Lower leg skin (tissue), 4 donors: ENCODE measurements at regions not wholly inside any gene's neighbourhood (a gene's known extent, or its start where the extent isn't known, plus 50 kb on each side); places are given as distances from the start of the nearest gene placed in this dataset.

Source experiments
- DNase-seq, 2 donors: peaks; one replicate each; pipeline ENCODE4 v3.0.0-alpha.2; 2019; ENCODE audit warnings: low spot score in 2 of 2
- H3K4me3 ChIP-seq: fragments of 200-600 bp; sonication (generic); 2 replicates; pipeline ENCODE4 v1.5.1; 2017; ENCODE audit warnings: mild to moderate bottlenecking, low read depth; ENCODE audit not compliant: poor library complexity, severe bottlenecking
- POLR2A ChIP-seq, 2 donors: fragments of 450-650 bp; IDR thresholded peaks; one replicate each; pipeline ENCODE4 v1.6.1; 2016 to 2017; ENCODE audit warnings: antibody characterized with exemption in 2 of 2, mild to moderate bottlenecking in 1 of 2, moderate library complexity in 1 of 2
- WGBS, 2 donors: methylation state at CpG; one replicate each; pipeline ENCODE4 v1.1.5; 2018; 5-methylcytosine and 5-hydroxymethylcytosine counted together
- intact Hi-C: fragments of 100-400 bp; cut with DNase I; formaldehyde crosslinking; loops from one replicate; pipeline ENCODE4 v1.15.0; 2023; ENCODE audit warnings: low total_unique reads
- TF ChIP-seq, protein P1 (sequence below), 3 donors: fragments of 450-650 bp; IDR thresholded peaks; one replicate each; pipeline ENCODE4 v1.5.1; 2016; ENCODE audit warnings: antibody characterized with exemption in 3 of 3, mild to moderate bottlenecking in 3 of 3, moderate library complexity in 2 of 3

DNA sequence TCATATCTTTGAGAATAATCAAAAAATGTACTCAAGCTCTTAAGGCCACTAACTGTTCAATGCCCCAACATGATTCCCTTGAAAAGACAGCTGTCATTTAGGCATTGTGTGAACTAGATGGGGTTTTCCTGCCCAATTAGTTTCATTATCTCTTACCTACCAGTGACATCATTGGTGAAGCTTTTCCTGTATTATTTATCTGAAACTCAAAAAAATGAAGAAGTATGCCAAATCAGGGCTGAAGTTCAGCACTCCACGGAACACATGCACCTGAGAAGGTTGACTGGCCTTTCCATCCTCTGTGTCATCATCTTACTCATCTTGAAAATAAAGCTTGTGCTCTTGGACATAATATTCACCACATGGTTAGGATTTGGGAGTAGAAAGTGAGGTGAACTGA lies 126.4 kb downstream of the TXNL1 start:
- WGBS, 2 donors, result 73 to 77% methylated on average over 1 of the region's 1 CpG
- no peak overlapping the region for H3K4me3 ChIP-seq
- DNase-seq, result no peak
- no peak for TF ChIP-seq POLR2A (IDR thresholded peaks at IDR 0.05)
- TF ChIP-seq, protein P1, sequence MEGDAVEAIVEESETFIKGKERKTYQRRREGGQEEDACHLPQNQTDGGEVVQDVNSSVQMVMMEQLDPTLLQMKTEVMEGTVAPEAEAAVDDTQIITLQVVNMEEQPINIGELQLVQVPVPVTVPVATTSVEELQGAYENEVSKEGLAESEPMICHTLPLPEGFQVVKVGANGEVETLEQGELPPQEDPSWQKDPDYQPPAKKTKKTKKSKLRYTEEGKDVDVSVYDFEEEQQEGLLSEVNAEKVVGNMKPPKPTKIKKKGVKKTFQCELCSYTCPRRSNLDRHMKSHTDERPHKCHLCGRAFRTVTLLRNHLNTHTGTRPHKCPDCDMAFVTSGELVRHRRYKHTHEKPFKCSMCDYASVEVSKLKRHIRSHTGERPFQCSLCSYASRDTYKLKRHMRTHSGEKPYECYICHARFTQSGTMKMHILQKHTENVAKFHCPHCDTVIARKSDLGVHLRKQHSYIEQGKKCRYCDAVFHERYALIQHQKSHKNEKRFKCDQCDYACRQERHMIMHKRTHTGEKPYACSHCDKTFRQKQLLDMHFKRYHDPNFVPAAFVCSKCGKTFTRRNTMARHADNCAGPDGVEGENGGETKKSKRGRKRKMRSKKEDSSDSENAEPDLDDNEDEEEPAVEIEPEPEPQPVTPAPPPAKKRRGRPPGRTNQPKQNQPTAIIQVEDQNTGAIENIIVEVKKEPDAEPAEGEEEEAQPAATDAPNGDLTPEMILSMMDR (IDR thresholded peaks at IDR 0.05), result no peak
- intact Hi-C loops, result no loop called here

DNA sequence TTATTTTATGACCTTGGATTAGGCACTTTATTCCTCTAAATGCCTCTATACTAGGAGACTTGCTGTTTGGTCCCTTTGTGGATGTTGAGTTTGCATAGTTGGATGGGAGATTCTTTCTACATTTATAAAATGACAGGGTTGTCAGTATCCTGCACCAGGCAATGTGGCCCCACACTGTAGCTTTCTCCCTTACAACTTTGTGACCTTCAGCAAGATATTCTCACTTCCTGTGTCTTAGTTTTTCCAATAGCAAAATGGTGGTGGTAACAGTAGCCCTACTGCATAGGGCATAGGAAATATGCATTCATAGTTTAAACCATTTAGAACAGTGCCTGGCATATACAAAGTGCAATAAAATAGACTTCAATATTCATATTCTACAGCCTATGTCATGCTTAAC lies 128.3 kb downstream of the TXNL1 start:
- no peak for DNase-seq
- H3K4me3 ChIP-seq, result no peak overlapping the region
- intact Hi-C loops, result no loop called here
- TF ChIP-seq, protein P1 (IDR thresholded peaks at IDR 0.05), result no peak
- no peak for TF ChIP-seq POLR2A (IDR thresholded peaks at IDR 0.05)

DNA sequence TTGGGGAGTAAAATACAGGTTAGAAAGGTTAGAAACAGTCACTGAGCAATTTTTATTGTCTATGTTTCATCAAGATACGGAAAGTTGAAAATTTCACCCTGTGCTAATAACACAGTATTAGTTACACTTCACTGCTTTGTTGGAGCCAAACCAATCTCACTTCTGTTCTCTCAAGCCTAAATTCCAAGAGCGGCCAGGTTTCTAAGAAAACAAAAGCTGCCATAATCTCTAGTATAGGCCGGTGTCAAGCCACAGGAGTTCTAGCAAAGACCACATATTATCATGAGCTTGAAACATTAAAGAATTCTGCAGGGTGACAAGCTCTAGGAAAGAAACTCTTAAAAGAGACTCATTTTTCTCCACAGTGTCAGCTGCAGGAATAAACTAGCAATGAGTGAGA lies 128.7 kb downstream of the TXNL1 start:
- intact Hi-C loops, result no loop called here
- 87 to 95% methylated on average over 3 of the region's 3 CpGs for WGBS, 2 donors
- no peak for DNase-seq
- TF ChIP-seq POLR2A (IDR thresholded peaks at IDR 0.05), result no peak
- TF ChIP-seq, protein P1 (IDR thresholded peaks at IDR 0.05), result no peak
- H3K4me3 ChIP-seq, result no peak overlapping the region

DNA sequence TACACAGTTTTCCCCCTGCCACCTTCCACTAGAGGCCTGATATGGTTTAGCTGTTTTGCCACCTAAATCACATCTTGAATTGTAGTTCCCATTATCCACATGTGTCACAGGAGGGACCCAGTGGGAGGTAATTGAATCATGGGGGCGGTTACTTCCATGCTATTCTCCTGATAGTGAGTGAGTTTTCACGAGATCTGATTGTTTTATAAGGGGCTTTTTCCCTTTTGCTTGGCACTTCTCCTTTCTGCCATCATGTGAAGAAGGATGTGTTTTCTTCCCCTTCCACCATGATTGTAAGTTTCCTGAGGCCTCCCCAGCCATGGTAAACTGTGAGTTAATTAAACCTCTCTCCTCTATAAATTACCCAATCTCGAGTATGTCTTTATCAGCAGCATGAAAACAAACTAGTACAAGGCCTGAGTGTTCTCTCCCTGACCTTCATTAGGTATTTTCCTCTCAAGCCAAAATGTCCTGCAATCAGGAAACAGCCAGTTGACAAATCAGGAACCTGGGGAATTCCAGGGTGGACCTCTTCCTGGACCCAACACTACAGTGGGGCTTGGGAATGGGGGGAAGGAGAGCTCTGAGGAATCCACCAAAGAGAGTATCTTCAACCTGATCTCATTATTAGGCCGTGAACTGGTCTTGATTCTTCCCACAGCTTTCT lies 129.9 kb downstream of the TXNL1 start:
- 65 to 70% methylated on average over 4 of the region's 4 CpGs for WGBS, 2 donors
- DNase-seq, result no peak
- no peak overlapping the region for H3K4me3 ChIP-seq
- intact Hi-C loops, result no loop called here
- TF ChIP-seq POLR2A (IDR thresholded peaks at IDR 0.05), result no peak
- TF ChIP-seq, protein P1 (IDR thresholded peaks at IDR 0.05), result no peak

- H3K4me3 ChIP-seq, result no peak overlapping the region
- no peak for TF ChIP-seq POLR2A (IDR thresholded peaks at IDR 0.05)
- TF ChIP-seq, protein P1 (IDR thresholded peaks at IDR 0.05), result no peak
- DNase-seq, result no peak
- intact Hi-C loops, result no loop called here
These were observed 132.4 kb downstream of the TXNL1 start for GRCh38 chr18:56505971-56506370.

DNA sequence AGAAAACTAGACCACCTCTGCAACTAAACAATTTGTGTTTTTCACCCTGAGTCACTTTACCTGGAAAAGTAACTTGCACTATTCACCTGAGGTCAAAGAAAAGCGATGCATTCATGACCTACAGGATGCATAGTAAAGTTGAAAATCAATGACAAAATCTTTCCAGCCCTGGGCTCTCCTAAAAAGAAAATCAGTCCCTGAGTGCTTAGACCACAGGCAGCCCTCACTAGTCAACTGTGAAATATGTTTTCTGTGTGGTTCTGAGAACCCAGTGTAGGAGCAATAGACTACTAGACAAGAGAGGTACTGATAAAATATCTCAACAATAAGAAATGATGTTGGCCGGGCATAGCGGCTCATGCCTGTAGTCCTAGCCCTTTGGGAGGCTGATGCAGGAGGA lies 133.1 kb downstream of the TXNL1 start:
- whole genome bisulfite sequencing, 2 donors, result 94 to 97% methylated on average over 3 of the region's 3 CpGs
- H3K4me3 ChIP-seq, result no peak overlapping the region
- intact Hi-C loops, result no loop called here
- TF ChIP-seq, protein P1 (IDR thresholded peaks at IDR 0.05), result no peak
- TF ChIP-seq POLR2A (IDR thresholded peaks at IDR 0.05), result no peak
- no peak for DNase-seq
